Hepatocyte (in vitro differentiated cells): ENCODE measurements at regions not wholly inside any gene's neighbourhood (a gene's known extent, or its start where the extent isn't known, plus 50 kb on each side); places are given as distances from the start of the nearest gene placed in this dataset.
A peak's percentile ranks its signal among the peaks of the same experiment; 100 is the strongest.
"Not testable (repeated sequence)": the region's sequence is repeated elsewhere in the genome, so short reads cannot be mapped to it uniquely, and the experiment has no call there.

Source experiments
- DNase-seq: peaks from one replicate; pipeline ENCODE4 v3.0.0-alpha.2; 2016; ENCODE audit warnings: low spot score
- H2AFZ ChIP-seq: fragments of 200-600 bp; sonication (generic); 2 replicates; pipeline ENCODE4 v1.6.0; 2016; ENCODE audit warnings: antibody characterized with exemption, mild to moderate bottlenecking
- H3K27ac ChIP-seq: fragments of 200-600 bp; sonication (generic); 2 replicates; pipeline ENCODE4 v1.5.1; 2016; ENCODE audit warnings: mild to moderate bottlenecking
- H3K27me3 ChIP-seq: fragments of 200-600 bp; sonication (generic); 2 replicates; pipeline ENCODE4 v1.6.1; 2016
- H3K36me3 ChIP-seq: fragments of 200-600 bp; sonication (generic); replicated peaks from 2 replicates; pipeline ENCODE4 v1.5.1; 2016; ENCODE audit warnings: low read depth; ENCODE audit not compliant: insufficient read depth
- H3K4me1 ChIP-seq: fragments of 200-600 bp; sonication (generic); 2 replicates; pipeline ENCODE4 v1.5.1; 2016; ENCODE audit warnings: mild to moderate bottlenecking, moderate library complexity; ENCODE audit not compliant: insufficient read depth
- H3K4me2 ChIP-seq: fragments of 200-600 bp; sonication (generic); 2 replicates; pipeline ENCODE4 v1.6.0; 2016
- H3K4me3 ChIP-seq: fragments of 200-600 bp; sonication (generic); 2 replicates; pipeline ENCODE4 v1.5.1; 2016; ENCODE audit warnings: mild to moderate bottlenecking
- H3K79me2 ChIP-seq: fragments of 200-600 bp; sonication (generic); 2 replicates; pipeline ENCODE4 v1.6.0; 2017; ENCODE audit warnings: mild to moderate bottlenecking
- H3K9me2 ChIP-seq: fragments of 200-600 bp; sonication (generic); replicated peaks from 2 replicates; pipeline ENCODE4 v1.6.0; 2017; ENCODE audit warnings: mild to moderate bottlenecking; ENCODE audit not compliant: insufficient read depth
- H3K9me3 ChIP-seq: fragments of 200-600 bp; sonication (generic); 2 replicates; pipeline ENCODE4 v1.5.1; 2016; ENCODE audit warnings: low read depth, mild to moderate bottlenecking
- H4K20me1 ChIP-seq: fragments of 200-600 bp; sonication (generic); 2 replicates; pipeline ENCODE4 v1.6.0; 2016; ENCODE audit warnings: mild to moderate bottlenecking; ENCODE audit not compliant: insufficient read depth, poor library complexity, severe bottlenecking
- CTCF ChIP-seq: fragments of 200-600 bp; sonication (generic); IDR thresholded peaks from 2 replicates; pipeline ENCODE4 v1.5.1; 2016; ENCODE audit warnings: antibody characterized with exemption, mild to moderate bottlenecking; ENCODE audit not compliant: poor library complexity
- EZH2 ChIP-seq: fragments of 200-600 bp; sonication (generic); IDR thresholded peaks from 2 replicates; pipeline ENCODE4 v1.6.1; 2016; ENCODE audit warnings: antibody characterized with exemption, mild to moderate bottlenecking, borderline replicate concordance
- EZH2phosphoT487 ChIP-seq: fragments of 200-600 bp; sonication (generic); IDR thresholded peaks from one replicate; pipeline ENCODE4 v1.6.1; 2018; ENCODE audit warnings: antibody characterized with exemption, mild to moderate bottlenecking, low read depth, moderate library complexity; ENCODE audit not compliant: unreplicated experiment, severe bottlenecking
- WGBS: methylation state at CpG from one replicate; pipeline ENCODE4 v1.1.6; 2016; ENCODE audit warnings: low lambda C conversion rate; ENCODE audit errors: missing lambda C conversion rate; 5-methylcytosine and 5-hydroxymethylcytosine counted together

GRCh38 chr13:21297447-21297846 is 121.0 kb downstream of the MRPL57 start:
- Histone ChIP-seq H2AFZ (peak overlapping the region; percentile 61), H3K4me1 (peaks cover 8% of the 10 kb centered on the region), H3K27ac (peak overlapping the region; percentile 62), H3K9me2 (no peaks in the 10 kb centered on the region), H3K9me3 (no peaks in the 10 kb centered on the region), H3K36me3 (no peaks in the 10 kb centered on the region), H3K27me3 (no peaks in the 10 kb centered on the region), H3K4me2 (peak overlapping the region; percentile 71), H3K4me3 (no peak overlapping the region), H4K20me1 (no peaks in the 10 kb centered on the region), H3K79me2 (peaks cover 27% of the 10 kb centered on the region)
- no peak for DNase-seq
- TF ChIP-seq CTCF = no peak
- TF ChIP-seq EZH2 = no peak
- no peak for TF ChIP-seq EZH2phosphoT487
- WGBS = 92% methylated on average over 2 of the region's 2 CpGs

GRCh38 chr13:21297914-21298831 is 121.7 kb downstream of the MRPL57 start:
- TF ChIP-seq CTCF (peak; percentile 95), EZH2 (no peak)
- under 1% methylated on average over 74 of the region's 74 CpGs for WGBS
- H3K4me3 ChIP-seq = peak overlapping the region; percentile 64
- peak overlapping the region; percentile 75 for H3K27ac ChIP-seq
- no peaks in the 10 kb centered on the region for H4K20me1 ChIP-seq
- peak; percentile 97 for DNase-seq
- H3K27me3 ChIP-seq = no peaks in the 10 kb centered on the region
- no peaks in the 10 kb centered on the region for H3K9me2 ChIP-seq
- no peaks in the 10 kb centered on the region for H3K9me3 ChIP-seq
- peak overlapping the region; percentile 94 for H2AFZ ChIP-seq
- H3K4me1 ChIP-seq = peaks cover 8% of the 10 kb centered on the region
- H3K4me2 ChIP-seq = peak overlapping the region; percentile 78
- H3K36me3 ChIP-seq = no peaks in the 10 kb centered on the region
- H3K79me2 ChIP-seq = peaks cover 27% of the 10 kb centered on the region

DNA sequence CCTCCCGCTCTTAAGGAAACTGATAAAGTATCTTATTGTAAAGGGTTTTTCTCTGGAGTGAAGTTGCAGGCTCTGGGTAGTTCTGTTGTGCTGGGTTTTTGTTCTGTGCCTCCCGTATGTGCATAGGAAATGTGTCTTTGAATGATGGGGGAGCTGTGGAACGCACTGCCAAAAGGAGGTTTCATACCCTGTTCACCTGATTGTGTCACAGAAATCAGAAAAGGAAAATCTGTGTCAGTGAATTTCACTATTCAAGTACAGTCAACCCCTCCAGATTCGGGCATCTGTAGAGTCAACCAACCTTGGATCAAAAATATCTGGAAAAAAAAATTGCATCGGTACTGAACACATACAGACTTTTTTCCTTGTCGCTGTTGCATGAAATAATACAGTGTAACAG is 127.8 kb downstream of the MRPL57 start:
- H2AFZ ChIP-seq = no peak overlapping the region
- no peak overlapping the region for H3K4me2 ChIP-seq
- no peaks in the 10 kb centered on the region for H3K9me2 ChIP-seq
- peaks cover 4% of the 10 kb centered on the region for H3K4me1 ChIP-seq
- 95% methylated on average over 6 of the region's 6 CpGs for WGBS
- peaks cover 22% of the 10 kb centered on the region for H3K79me2 ChIP-seq
- no peaks in the 10 kb centered on the region for H3K9me3 ChIP-seq
- H3K27ac ChIP-seq = no peak overlapping the region
- DNase-seq = no peak
- no peaks in the 10 kb centered on the region for H3K36me3 ChIP-seq
- no peak overlapping the region for H3K4me3 ChIP-seq
- H4K20me1 ChIP-seq = no peaks in the 10 kb centered on the region
- H3K27me3 ChIP-seq = no peaks in the 10 kb centered on the region
- TF ChIP-seq EZH2phosphoT487 (no peak), EZH2 (no peak)

GRCh38 chr13:21306300-21307073 is 130.0 kb downstream of the MRPL57 start:
- H3K4me1 ChIP-seq, H3K27ac ChIP-seq, H3K9me3 ChIP-seq, H4K20me1 ChIP-seq, H3K36me3 ChIP-seq, H2AFZ ChIP-seq, H3K4me3 ChIP-seq, DNase-seq, H3K9me2 ChIP-seq, H3K79me2 ChIP-seq, H3K27me3 ChIP-seq, H3K4me2 ChIP-seq: not testable (repeated sequence)
- 86% methylated on average over 11 of the region's 12 CpGs for WGBS

- 88% methylated on average over 11 of the region's 12 CpGs for WGBS
- not testable (repeated sequence) for DNase-seq, H2AFZ ChIP-seq
These were observed 130.7 kb downstream of the MRPL57 start for GRCh38 chr13:21307158-21307557.

More at GRCh38 chr13:21307158-21307557, 130.7 kb downstream of the MRPL57 start:
- H3K4me1 ChIP-seq, H3K4me3 ChIP-seq, H4K20me1 ChIP-seq, H3K27ac ChIP-seq, H3K9me2 ChIP-seq, H3K27me3 ChIP-seq, H3K79me2 ChIP-seq, H3K36me3 ChIP-seq, H3K4me2 ChIP-seq, H3K9me3 ChIP-seq: not testable (repeated sequence)
